NK-92 treated with Interleukin-12 subunit alpha and Interleukin-12 subunit beta, amount 100 ng/mL, for 24 hours (cell line): ENCODE measurements at regions not wholly inside any gene's neighbourhood (a gene's known extent, or its start where the extent isn't known, plus 50 kb on each side); places are given as distances from the start of the nearest gene placed in this dataset.

Experiments
- DNase-seq: peaks from one replicate; lab custom pipeline; 2025; lab: John Stamatoyannopoulos, UW

DNA sequence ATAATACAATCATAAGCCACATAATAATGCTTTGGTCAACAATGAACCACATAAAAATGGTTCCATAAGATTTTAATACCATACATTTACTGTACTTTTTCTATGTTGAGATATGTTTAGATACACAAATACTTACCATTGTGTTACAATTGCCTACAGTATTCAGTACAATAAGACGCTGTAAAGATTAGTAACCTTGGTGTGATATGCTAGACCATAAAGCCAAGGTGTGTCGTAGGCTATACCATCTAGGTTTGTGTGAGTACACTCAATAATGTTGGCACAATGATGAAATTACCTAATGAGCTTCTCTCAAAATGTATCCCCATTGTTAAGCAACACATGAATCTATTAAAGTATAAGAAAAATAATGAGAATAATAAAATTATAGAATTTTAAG, 662.3 kb downstream of the SATB2 start:
- DNase-seq = no peak

- no peak for DNase-seq
These were observed 666.1 kb downstream of the SATB2 start for GRCh38 chr2:198791623-198792022.

- DNase-seq = no peak
These were observed 669.1 kb downstream of the SATB2 start for GRCh38 chr2:198788676-198789075.

DNA sequence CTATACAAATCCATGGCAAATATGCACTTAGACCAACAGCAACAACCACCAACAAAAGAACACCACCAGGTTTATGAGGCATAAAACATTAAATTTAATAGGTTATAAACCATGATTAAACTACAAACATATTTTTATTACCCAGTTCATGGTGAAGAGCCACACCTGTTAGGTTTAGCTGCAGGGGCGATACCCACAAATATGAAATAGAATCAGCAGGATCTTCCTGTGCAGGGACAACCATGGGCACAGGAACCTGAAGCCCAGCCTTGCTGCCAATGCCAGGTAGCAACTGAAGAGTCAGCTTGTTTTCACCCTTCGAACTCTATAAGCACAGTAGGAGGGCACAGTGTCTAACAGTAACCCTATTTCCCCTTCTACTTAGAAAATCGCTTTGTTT, 675.0 kb downstream of the SATB2 start:
- DNase-seq = no peak

GRCh38 chr2:198776616-198777406, 680.9 kb downstream of the SATB2 start:
- no peak for DNase-seq

DNA sequence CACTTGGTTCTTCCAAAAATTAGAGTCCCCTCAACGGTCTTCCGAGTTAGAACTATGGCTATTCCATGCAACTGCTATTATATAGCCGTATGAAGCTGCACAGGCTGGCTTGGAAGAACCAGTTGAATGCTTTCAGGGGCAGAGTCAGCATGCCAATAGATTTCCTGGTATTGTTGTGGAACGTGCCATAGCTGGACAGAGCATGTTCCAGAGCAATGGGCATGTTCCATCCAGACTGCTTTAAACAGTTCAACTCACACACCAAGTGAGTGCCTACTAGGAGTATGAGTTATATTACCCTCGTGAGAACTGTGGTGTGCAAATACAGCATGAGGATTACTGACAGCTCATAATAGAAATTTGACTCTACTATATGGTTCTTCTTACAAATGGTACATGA, 682.0 kb downstream of the SATB2 start:
- DNase-seq = no peak

GRCh38 chr2:198774576-198774975, 683.2 kb downstream of the SATB2 start:
- no peak for DNase-seq

DNA sequence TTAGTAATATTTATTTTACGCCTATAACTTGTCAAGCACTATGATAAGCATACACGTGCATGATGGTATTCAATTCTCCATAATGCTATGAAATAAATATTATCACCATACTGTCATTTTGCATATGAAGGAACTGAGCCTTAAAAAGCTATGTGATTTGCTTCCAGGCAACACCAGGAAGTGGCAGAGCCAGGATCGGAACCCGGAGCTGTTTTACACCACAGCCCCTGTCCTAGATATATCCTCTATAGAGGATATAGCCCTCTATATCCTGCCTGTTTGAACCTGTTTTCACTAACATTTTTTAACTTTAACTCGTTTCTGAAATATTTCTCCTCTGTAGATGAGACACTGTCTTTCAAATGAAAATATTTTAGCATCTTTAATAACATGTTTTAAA, 690.0 kb downstream of the SATB2 start:
- DNase-seq = no peak

GRCh38 chr2:198763793-198764192, 693.9 kb downstream of the SATB2 start:
- no peak for DNase-seq

GRCh38 chr2:198762441-198762840, 695.3 kb downstream of the SATB2 start:
- no peak for DNase-seq

- DNase-seq = no peak
These were observed 700.7 kb downstream of the SATB2 start for GRCh38 chr2:198757069-198757468.

DNA sequence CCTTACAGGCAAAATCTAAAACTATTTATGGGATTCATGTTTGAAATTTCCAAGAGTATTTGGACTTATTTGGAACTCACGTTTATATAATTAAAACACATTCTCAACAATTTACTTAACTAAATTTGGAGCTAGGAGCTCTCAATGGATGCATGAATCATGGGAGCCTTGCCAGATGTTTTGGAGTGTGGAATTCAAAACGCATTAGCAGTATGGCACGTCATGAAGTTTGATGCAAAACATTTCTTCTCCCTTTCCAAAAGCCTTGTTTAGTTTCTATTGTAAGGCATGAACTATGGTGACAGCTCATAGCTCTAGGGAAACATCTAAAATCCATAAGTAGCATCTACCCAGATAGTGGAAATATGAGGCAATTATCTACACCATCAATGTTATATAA, 701.6 kb downstream of the SATB2 start:
- DNase-seq = no peak

GRCh38 chr2:198753101-198753500, 704.6 kb downstream of the SATB2 start:
- no peak for DNase-seq

DNA sequence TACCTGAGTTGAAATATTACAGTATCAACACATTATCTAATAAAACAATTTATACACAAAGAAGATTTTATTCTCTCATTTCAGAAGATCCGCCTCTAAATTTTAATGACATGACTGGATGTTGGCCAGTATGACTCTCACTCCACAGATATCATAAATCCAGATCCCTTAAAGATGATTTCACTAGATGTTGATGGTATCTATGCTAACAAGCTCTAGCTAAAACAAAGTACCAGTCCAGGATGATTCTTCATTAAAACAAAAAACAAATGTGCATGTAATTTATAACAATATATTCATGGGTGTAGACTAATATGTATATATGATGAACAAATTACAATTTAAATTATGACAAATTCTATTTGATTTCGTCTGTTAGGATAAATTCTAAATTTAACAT, 708.4 kb downstream of the SATB2 start:
- DNase-seq = no peak

DNA sequence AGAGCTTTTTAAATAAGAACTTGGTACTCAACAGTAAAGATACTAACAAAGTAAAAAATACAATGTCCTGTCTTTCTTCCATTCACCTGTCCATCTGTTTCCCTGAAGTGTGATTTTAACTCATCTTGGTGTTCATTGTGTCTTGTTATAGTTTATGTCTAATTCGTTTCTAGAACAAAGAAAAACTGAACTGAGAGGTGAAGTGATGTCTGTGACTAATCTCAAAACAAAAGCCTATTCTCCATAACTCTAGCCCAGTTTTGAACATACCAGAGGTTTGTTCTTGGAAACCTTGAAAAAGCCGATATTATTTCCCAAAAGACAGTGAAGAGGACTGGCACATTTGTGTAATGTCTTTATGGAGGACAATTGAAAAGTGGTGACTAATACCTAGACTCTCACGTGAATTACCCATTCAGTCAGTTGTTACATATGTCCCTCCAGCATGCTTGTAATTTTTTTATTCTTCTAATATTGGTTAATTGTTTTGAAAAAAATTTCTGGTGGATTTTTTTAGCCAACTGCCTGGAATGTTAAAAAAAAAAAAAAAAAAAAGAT, 725.8 kb downstream of the SATB2 start:
- no peak for DNase-seq

DNA sequence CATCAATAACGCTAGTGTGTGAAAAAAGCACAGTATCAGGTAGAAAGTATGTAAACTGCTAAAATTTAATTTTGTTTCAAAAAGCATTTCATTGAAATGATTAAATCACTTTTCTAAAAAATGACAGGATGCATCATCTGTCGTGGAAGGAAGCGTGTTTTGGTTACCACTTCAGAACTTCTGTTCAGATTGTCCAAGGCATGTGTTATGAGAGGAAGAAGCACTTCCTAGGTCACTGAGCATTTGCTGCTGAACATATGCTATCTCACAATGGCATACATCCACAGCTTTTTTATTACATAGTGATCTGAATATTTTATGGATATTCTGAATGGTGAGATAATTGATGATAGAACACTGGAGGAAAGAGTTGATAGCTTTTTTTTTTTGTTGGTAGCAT, 737.5 kb downstream of the SATB2 start:
- DNase-seq = no peak

DNA sequence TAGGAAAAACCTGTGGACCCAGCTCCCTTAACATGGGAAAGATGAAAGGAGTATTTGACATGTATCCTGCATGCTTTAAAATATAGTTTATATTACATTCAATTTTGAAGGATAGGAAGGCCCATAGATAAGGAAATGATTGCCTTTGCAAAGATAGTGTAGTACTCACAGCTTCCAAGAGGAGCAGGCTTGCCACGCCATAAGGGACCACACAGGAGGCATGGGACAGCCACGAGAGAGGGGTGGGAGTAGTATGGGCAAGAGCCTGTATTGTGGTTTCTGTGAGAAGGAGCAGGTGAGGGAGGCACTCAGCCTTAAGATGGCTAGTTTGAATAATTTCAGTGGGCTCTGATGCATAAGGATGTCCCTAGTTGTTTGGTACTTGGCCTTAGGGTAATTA, 740.3 kb downstream of the SATB2 start:
- no peak for DNase-seq

GRCh38 chr2:198715302-198715835, 742.4 kb downstream of the SATB2 start:
- DNase-seq = no peak

- DNase-seq = no peak
These were observed 745.3 kb downstream of the SATB2 start for GRCh38 chr2:198712485-198712884.

GRCh38 chr2:198711484-198711883, 746.3 kb downstream of the SATB2 start:
- no peak for DNase-seq

DNA sequence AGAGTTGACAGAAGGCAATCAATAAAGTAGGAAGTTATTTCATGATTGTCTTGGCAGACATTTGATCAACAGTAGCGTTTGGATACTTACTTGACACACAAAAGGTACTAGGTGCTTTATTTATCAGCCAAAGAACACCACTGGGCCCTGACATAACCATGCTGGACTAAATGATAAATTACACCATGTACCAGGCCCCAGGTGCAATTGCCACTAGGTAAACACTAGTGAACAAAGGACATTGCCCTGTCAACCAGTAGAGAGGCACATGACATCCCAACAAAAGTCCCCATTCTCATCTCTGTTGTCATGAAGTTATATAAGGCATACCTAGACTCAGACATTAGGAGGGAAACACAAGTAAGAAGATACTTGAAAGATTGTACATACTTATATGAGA, 747.2 kb downstream of the SATB2 start:
- no peak for DNase-seq

DNA sequence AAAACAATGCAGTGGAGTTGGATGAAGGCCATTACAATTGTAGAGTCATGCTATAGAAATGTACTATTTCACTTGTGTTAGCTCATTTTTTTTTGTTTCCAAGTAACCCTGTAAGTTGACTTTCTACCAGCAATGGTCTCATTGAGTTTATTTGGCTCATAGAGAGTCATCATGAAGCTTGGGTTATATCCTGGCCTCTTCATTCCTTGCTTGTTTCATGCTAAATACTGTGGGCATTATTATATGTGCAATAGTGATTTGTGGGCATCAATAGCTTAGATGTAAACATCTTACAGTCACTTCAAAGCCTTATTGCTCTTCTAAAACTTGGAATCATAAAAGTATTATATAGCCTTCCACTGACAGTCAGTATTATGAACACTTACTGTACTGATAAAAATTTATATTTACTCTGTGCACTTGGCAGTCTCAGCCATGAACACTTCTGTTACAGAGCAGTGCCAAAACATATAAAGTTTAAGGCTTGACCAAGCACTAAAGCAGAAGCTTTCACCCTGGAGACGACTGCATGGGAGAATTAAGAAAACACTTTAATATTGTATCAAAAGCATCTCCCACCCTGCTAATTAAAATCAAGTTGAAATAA, 751.2 kb downstream of the SATB2 start:
- DNase-seq = no peak

DNA sequence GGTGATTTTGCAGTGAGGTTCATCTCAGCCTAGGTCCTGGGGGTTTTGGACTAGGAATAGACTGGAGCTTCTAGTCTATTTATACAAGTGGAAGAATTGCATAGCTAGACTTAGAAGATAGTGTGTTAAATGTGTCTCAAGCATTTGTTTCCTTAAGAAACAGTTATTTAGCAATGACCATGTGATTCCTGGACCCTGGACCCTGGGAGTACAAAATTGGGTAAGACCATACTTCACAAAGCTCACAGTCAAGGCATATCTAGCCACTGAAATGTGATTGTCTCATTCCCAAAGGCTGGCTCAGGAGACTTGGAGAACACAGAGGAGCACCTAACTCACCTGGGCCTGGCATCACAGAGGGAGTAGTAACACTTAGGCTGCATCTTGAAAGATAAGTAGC, 754.5 kb downstream of the SATB2 start:
- DNase-seq = no peak
